Aorta (tissue), 5 donors: ENCODE measurements at regions not wholly inside any gene's neighbourhood (a gene's known extent, or its start where the extent isn't known, plus 50 kb on each side); places are given as distances from the start of the nearest gene placed in this dataset.

Experiments used
- ATAC-seq: fragments of 200-7000 bp; cut with Tn5 transposase; one replicate; pipeline ENCODE4 v1.9.1; 2022; ENCODE audit warnings: moderate library complexity; ENCODE audit not compliant: low FRiP score
- DNase-seq, 2 donors: peaks; one replicate each; pipeline ENCODE4 v3.0.0-alpha.2; 2020
- H3K27ac ChIP-seq, 2 donors: one replicate each; pipeline ENCODE4 v1.5.1; 2013; ENCODE audit warnings: low read length in 2 of 2, mild to moderate bottlenecking in 2 of 2, moderate library complexity in 2 of 2, control low read depth in 1 of 2, inconsistent platforms in 1 of 2, low read depth in 1 of 2
- H3K27me3 ChIP-seq, 2 donors: one replicate each; pipeline ENCODE4 v1.6.1; 2013; ENCODE audit warnings: control low read depth in 1 of 2, low read length in 1 of 2, mild to moderate bottlenecking in 1 of 2, moderate library complexity in 1 of 2; ENCODE audit not compliant: insufficient read depth in 2 of 2, control insufficient read depth in 1 of 2
- H3K36me3 ChIP-seq, 2 donors: one replicate each; pipeline ENCODE4 v1.6.1; 2013; ENCODE audit warnings: control low read depth in 1 of 2, low read length in 1 of 2, mild to moderate bottlenecking in 1 of 2; ENCODE audit not compliant: insufficient read depth in 2 of 2, control insufficient read depth in 1 of 2
- H3K4me1 ChIP-seq, 2 donors: one replicate each; pipeline ENCODE4 v1.6.1; 2013; ENCODE audit warnings: low read length in 2 of 2, control low read depth in 1 of 2, mild to moderate bottlenecking in 1 of 2, moderate library complexity in 1 of 2; ENCODE audit not compliant: insufficient read depth in 2 of 2, control insufficient read depth in 1 of 2
- H3K4me3 ChIP-seq, 2 donors: one replicate each; pipeline ENCODE4 v1.5.1; 2013; ENCODE audit warnings: low read length in 2 of 2, control low read depth in 1 of 2, mild to moderate bottlenecking in 1 of 2
- H3K9me3 ChIP-seq: one replicate; pipeline ENCODE4 v1.6.1; 2013; ENCODE audit warnings: mild to moderate bottlenecking, low read length; ENCODE audit not compliant: control insufficient read depth
- WGBS, 2 donors: extraction: QIAGEN DNeasy Blood & Tissue Kit; methylation state at CpG; one replicate each; pipeline ENCODE4 v1.1.7; 2013; 5-methylcytosine and 5-hydroxymethylcytosine counted together
- intact Hi-C, 2 donors: fragments of 100-400 bp; cut with DNase I; formaldehyde crosslinking; loops; one replicate each; pipeline versions ENCODE4 v1.14.2 to v1.15.0; 2022
- donor health status: healthy with polysubstance abuse.
- donor health status: Bipolar disorder and iron deficiency.
- donor health status: DM: no; HTN: no; CAD: no.
- donor health status: DM: no; HTN: no; CAD: no.
- donor health status: DM: yes; HTN: yes; CAD: no.

GRCh38 chr12:19988459-19988873 lies 379.9 kb upstream of the PDE3A start:
- H3K4me3 ChIP-seq = no peak overlapping the region
- H3K36me3 ChIP-seq = no peaks in the 10 kb centered on the region
- WGBS, 2 donors = 3 to 4% methylated on average over 3 of the region's 3 CpGs
- H3K9me3 ChIP-seq = no peaks in the 10 kb centered on the region
- H3K27ac ChIP-seq = peak overlapping the region in 1 of 2 donors; percentile 94
- DNase-seq = no peak
- H3K27me3 ChIP-seq = no peaks in the 10 kb centered on the region
- intact Hi-C loops = no loop called here
- ATAC-seq = peak; percentile 55
- H3K4me1 ChIP-seq = peaks cover 0 to 4% of the 10 kb centered on the region in 2 donors

- DNase-seq (no peak), ATAC-seq (no peak)
- intact Hi-C loops = no loop called here
- Histone ChIP-seq H3K4me1 (peaks cover 0 to 4% of the 10 kb centered on the region in 2 donors), H3K27ac (peak overlapping the region in 1 of 2 donors; percentile 94), H3K36me3 (no peaks in the 10 kb centered on the region), H3K4me3 (no peak overlapping the region), H3K27me3 (no peaks in the 10 kb centered on the region), H3K9me3 (no peaks in the 10 kb centered on the region)
- WGBS, 2 donors = 34 to 43% methylated on average over 1 of the region's 1 CpG
Measured at GRCh38 chr12:19988948-19989347, 379.4 kb upstream of the PDE3A start.

- Histone ChIP-seq H3K4me3 (no peak overlapping the region), H3K4me1 (peaks cover 0 to 4% of the 10 kb centered on the region in 2 donors), H3K27me3 (no peaks in the 10 kb centered on the region), H3K9me3 (no peaks in the 10 kb centered on the region), H3K27ac (no peak overlapping the region), H3K36me3 (no peaks in the 10 kb centered on the region)
- DNase-seq (no peak), ATAC-seq (no peak)
- intact Hi-C loops = no loop called here
- 53 to 60% methylated on average over 3 of the region's 3 CpGs for WGBS, 2 donors
Measured at GRCh38 chr12:19991146-19991545, 377.2 kb upstream of the PDE3A start.

- H3K27ac ChIP-seq = no peak overlapping the region
- 42 to 56% methylated on average over 2 of the region's 2 CpGs for whole genome bisulfite sequencing, 2 donors
- ATAC-seq (no peak), DNase-seq (no peak)
- no peaks in the 10 kb centered on the region for H3K36me3 ChIP-seq
- no peaks in the 10 kb centered on the region for H3K27me3 ChIP-seq
- no peaks in the 10 kb centered on the region for H3K9me3 ChIP-seq
- H3K4me1 ChIP-seq = peaks cover 0 to 4% of the 10 kb centered on the region in 2 donors
- no peak overlapping the region for H3K4me3 ChIP-seq
- intact Hi-C loops = no loop called here
Measured at GRCh38 chr12:19992311-19992710, 376.0 kb upstream of the PDE3A start.

GRCh38 chr12:19994968-19995367 lies 373.4 kb upstream of the PDE3A start:
- peaks cover 4 to 7% of the 10 kb centered on the region in 2 donors for H3K4me1 ChIP-seq
- H3K9me3 ChIP-seq = no peaks in the 10 kb centered on the region
- DNase-seq (no peak), ATAC-seq (no peak)
- H3K27me3 ChIP-seq = no peaks in the 10 kb centered on the region
- no peak overlapping the region for H3K27ac ChIP-seq
- H3K4me3 ChIP-seq = no peak overlapping the region
- H3K36me3 ChIP-seq = no peaks in the 10 kb centered on the region
- intact Hi-C loops = no loop called here

GRCh38 chr12:19997656-19998400 lies 370.5 kb upstream of the PDE3A start:
- H3K4me3 ChIP-seq = no peak overlapping the region
- no peak overlapping the region for H3K27ac ChIP-seq
- no peak for DNase-seq
- no peaks in the 10 kb centered on the region for H3K36me3 ChIP-seq
- no peaks in the 10 kb centered on the region for H3K9me3 ChIP-seq
- H3K27me3 ChIP-seq = no peaks in the 10 kb centered on the region
- intact Hi-C loops = no loop called here
- no peak for ATAC-seq
- WGBS, 2 donors = 74 to 77% methylated on average over 3 of the region's 3 CpGs
- H3K4me1 ChIP-seq = peaks cover 3 to 4% of the 10 kb centered on the region in 2 donors

- Histone ChIP-seq H3K27me3 (no peaks in the 10 kb centered on the region), H3K4me1 (peaks cover 3 to 4% of the 10 kb centered on the region in 2 donors), H3K9me3 (no peaks in the 10 kb centered on the region), H3K4me3 (no peak overlapping the region), H3K27ac (no peak overlapping the region), H3K36me3 (no peaks in the 10 kb centered on the region)
- ATAC-seq (no peak), DNase-seq (no peak)
- intact Hi-C loops = no loop called here
- WGBS, 2 donors = 96 to 98% methylated on average over 1 of the region's 1 CpG
Measured at GRCh38 chr12:19998411-19998810, 369.9 kb upstream of the PDE3A start.

GRCh38 chr12:19998961-19999804 lies 369.2 kb upstream of the PDE3A start:
- Histone ChIP-seq H3K4me3 (no peak overlapping the region), H3K27me3 (no peaks in the 10 kb centered on the region), H3K4me1 (peaks cover 3 to 4% of the 10 kb centered on the region in 2 donors), H3K36me3 (peaks cover 0 to 2% of the 10 kb centered on the region in 2 donors), H3K9me3 (no peaks in the 10 kb centered on the region), H3K27ac (peak overlapping the region; percentile 67 to 68)
- DNase-seq (no peak), ATAC-seq (peak; percentile 48)
- 5% methylated on average over 5 of the region's 5 CpGs for WGBS, 2 donors
- intact Hi-C loops = no loop called here

- Histone ChIP-seq H3K4me1 (peaks cover 3 to 4% of the 10 kb centered on the region in 2 donors), H3K4me3 (no peak overlapping the region), H3K27me3 (no peaks in the 10 kb centered on the region), H3K27ac (no peak overlapping the region), H3K9me3 (no peaks in the 10 kb centered on the region), H3K36me3 (peaks cover 0 to 2% of the 10 kb centered on the region in 2 donors)
- no peak for DNase-seq
- ATAC-seq = no peak
- 66 to 79% methylated on average over 1 of the region's 1 CpG for WGBS, 2 donors
- intact Hi-C loops = no loop called here
Measured at GRCh38 chr12:19999805-20000138, 368.6 kb upstream of the PDE3A start.
